ENCODE measurements at regions not wholly inside any gene's neighbourhood (a gene's known extent, or its start where the extent isn't known, plus 50 kb on each side); places are given as distances from the start of the nearest gene placed in this dataset.

GRCh38 chr4:81343536-81343935 lies 128.2 kb downstream of the RASGEF1B start:
- Histone ChIP-seq H3K14ac (replicated peaks; ENCODE audit: low read depth, low read length) (no peak overlapping the region), H3K23ac (ENCODE audit: low read depth, low read length) (no peak overlapping the region), H3K9me3 (ENCODE audit: control insufficient read depth, insufficient read depth, low read length) (no peaks in the 10 kb centered on the region), H3K4me1 (ENCODE audit: control insufficient read depth, insufficient read depth, low read length) (no peaks in the 10 kb centered on the region; the same call in 1 of the 2 replicates), H3K4ac (ENCODE audit: low read depth, low read length) (no peak overlapping the region), H2BK20ac (ENCODE audit: low read depth, low read length) (no peak overlapping the region), H3K56ac (ENCODE audit: extremely low read depth, insufficient read depth, low read length) (no peak overlapping the region), H4K91ac (ENCODE audit: insufficient read depth, low read depth, low read length) (no peak overlapping the region), H3K4me3 (ENCODE audit: insufficient read depth, low read depth, low read length) (no peak overlapping the region), H3K9ac (ENCODE audit: low read depth, low read length) (no peak overlapping the region), H3K27ac (ENCODE audit: insufficient read depth, low read length) (no peak overlapping the region), H2BK120ac (ENCODE audit: low read depth, low read length) (no peak overlapping the region), H4K20me1 (ENCODE audit: insufficient read depth, low read length) (no peaks in the 10 kb centered on the region), H2AK9ac (replicated peaks; ENCODE audit: low read depth, low read length, poor library complexity) (no peak overlapping the region), H3K27me3 (ENCODE audit: control insufficient read depth, insufficient read depth, low read length) (no peaks in the 10 kb centered on the region), H4K8ac (ENCODE audit: low read depth in 2 of 2, low read length in 2 of 2) (no peak overlapping the region), H3K18ac (ENCODE audit: low read depth, low read length) (no peak overlapping the region), H3K79me1 (ENCODE audit: low read depth in 1 of 2, low read length in 2 of 2) (no peaks in the 10 kb centered on the region), H2BK5ac (ENCODE audit: low read depth, low read length, poor library complexity, severe bottlenecking) (no peak overlapping the region), H3K9me1 (ENCODE audit: insufficient read depth, low read length) (no peaks in the 10 kb centered on the region), H3K36me3 (ENCODE audit: control insufficient read depth, insufficient read depth, low read length) (no peaks in the 10 kb centered on the region), H2AK5ac (ENCODE audit: low read depth, low read length) (no peak overlapping the region), H2BK15ac (ENCODE audit: low read depth, low read length) (no peak overlapping the region), H2AFZ (replicated peaks; ENCODE audit: low read length, poor library complexity) (no peak overlapping the region), H4K5ac (ENCODE audit: low read depth, low read length) (no peak overlapping the region), H3K4me2 (ENCODE audit: low read depth, low read length) (no peak overlapping the region)
- BruUV-seq (replicated peaks), result no TSS peak
- intact Hi-C loops (cut with micrococcal nuclease), result no loop called here
- no peak for ATAC-seq (ENCODE audit: low read depth)
- dilution Hi-C loops (cut with HindIII; ENCODE audit: low sequenced_read_pairs, unreplicated experiment), result no loop called here
- in situ Hi-C loops (cut with MboI; ENCODE audit: low sequenced_read_pairs), result no loop called here
- ChIA-PET POLR2A (ENCODE audit: unreplicated experiment) (no interaction called here), CTCF (no interaction called here)
- no CpG with 5 or more reads among the region's 3 CpGs for WGBS, 2 experiments (ENCODE audit: extremely low coverage in 2 of 2, insufficient read length in 1 of 2)
- no peak for DNase-seq
- TF ChIP-seq FOS (IDR thresholded peaks at IDR 0.05; ENCODE audit: low read depth, low read length), result no peak
- no peak for TF ChIP-seq MAFK (IDR thresholded peaks at IDR 0.05; ENCODE audit: low read depth, low read length)
- TF ChIP-seq RAD21 (IDR thresholded peaks at IDR 0.05; ENCODE audit: low read length), result no peak
- TF ChIP-seq, protein P1, sequence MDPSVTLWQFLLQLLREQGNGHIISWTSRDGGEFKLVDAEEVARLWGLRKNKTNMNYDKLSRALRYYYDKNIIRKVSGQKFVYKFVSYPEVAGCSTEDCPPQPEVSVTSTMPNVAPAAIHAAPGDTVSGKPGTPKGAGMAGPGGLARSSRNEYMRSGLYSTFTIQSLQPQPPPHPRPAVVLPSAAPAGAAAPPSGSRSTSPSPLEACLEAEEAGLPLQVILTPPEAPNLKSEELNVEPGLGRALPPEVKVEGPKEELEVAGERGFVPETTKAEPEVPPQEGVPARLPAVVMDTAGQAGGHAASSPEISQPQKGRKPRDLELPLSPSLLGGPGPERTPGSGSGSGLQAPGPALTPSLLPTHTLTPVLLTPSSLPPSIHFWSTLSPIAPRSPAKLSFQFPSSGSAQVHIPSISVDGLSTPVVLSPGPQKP (IDR thresholded peaks at IDR 0.05; ENCODE audit: borderline replicate concordance, low read depth, low read length), result no peak
- no peak for TF ChIP-seq RCOR1 (IDR thresholded peaks at IDR 0.05; ENCODE audit: insufficient replicate concordance, low read length)
- TF ChIP-seq USF2 (IDR thresholded peaks at IDR 0.05; ENCODE audit: low read depth, low read length), result no peak
- TF ChIP-seq RFX5 (IDR thresholded peaks at IDR 0.05; ENCODE audit: low read depth, low read length), result no peak
- no peak for TF ChIP-seq BHLHE40 (IDR thresholded peaks at IDR 0.05; ENCODE audit: low read depth, low read length)
- no peak for TF ChIP-seq CTCF (conservative IDR thresholded peaks at IDR 0.05; ENCODE audit: low read depth, low read length)
- TF ChIP-seq SMC3 (IDR thresholded peaks at IDR 0.05; ENCODE audit: low read depth, low read length), result no peak
- TF ChIP-seq POLR2A (IDR thresholded peaks at IDR 0.05; ENCODE audit: low read depth, low read length), result no peak
- no peak for TF ChIP-seq MAZ (IDR thresholded peaks at IDR 0.05; ENCODE audit: borderline replicate concordance, low read depth, low read length)
- no peak for TF ChIP-seq CHD1 (IDR thresholded peaks at IDR 0.05; ENCODE audit: low read depth, low read length)
- no peak for TF ChIP-seq NFE2L2 (IDR thresholded peaks at IDR 0.05; ENCODE audit: low read depth, low read length)
- no peak for TF ChIP-seq CEBPB (IDR thresholded peaks at IDR 0.05; ENCODE audit: low read depth, low read length)
- no peak for TF ChIP-seq MXI1 (IDR thresholded peaks at IDR 0.05; ENCODE audit: borderline replicate concordance, low read depth, low read length)
